ENCODE measurements at regions not wholly inside any gene's neighbourhood (a gene's known extent, or its start where the extent isn't known, plus 50 kb on each side); places are given as distances from the start of the nearest gene placed in this dataset.

DNA sequence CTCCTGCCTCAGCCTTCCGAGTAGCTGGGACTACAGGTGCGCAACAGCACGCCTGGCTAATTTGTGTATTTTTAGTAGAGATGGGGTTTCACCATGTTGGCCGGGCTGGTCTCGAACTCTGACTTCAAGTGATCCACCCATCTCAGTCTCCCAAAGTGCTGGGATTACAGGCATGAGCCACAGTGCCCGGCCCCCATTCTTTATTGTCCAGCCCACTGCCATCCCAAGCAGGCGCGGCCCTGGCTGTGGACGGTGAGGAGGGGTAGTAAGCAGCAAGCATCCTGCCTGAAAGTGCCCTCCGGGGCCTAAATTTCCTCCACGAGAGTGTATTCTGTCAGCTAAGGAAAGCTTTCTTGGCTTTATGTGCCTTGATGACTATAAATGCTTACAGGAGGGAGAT, 113.2 kb upstream of the CSF3R start:
- H3K36me3 Mint-ChIP-seq, result no peaks in the 10 kb centered on the region
- no peaks in the 10 kb centered on the region for H3K9me3 Mint-ChIP-seq
- H3K27ac Mint-ChIP-seq, result no peak overlapping the region
- H3K4me1 Mint-ChIP-seq, result no peaks in the 10 kb centered on the region
- H3K27me3 Mint-ChIP-seq, result peaks cover 16% of the 10 kb centered on the region
- no peak overlapping the region for H3K4me3 Mint-ChIP-seq

DNA sequence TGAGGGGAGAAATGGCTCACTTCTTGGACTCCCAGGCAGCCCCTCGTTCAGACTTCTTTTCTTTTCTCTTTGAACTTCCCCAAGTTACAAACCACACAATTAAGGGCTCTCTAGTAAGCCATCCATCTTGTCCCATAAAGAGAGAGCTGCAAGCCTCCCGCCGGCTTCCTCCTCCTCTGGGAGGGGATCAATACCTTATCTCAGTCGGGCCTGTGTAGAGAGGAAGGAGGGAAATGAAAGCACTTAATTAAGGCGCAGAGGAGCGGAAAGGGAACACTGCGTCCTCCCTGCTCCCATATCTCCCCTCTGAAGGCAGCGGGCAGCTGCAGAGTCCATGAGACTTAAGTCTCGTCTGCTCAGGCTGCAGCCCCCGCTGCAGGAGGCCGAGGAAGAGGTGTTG, 112.6 kb upstream of the CSF3R start:
- Mint-ChIP-seq H3K4me1 (no peaks in the 10 kb centered on the region), H3K36me3 (no peaks in the 10 kb centered on the region), H3K27me3 (peaks cover 17% of the 10 kb centered on the region)

DNA sequence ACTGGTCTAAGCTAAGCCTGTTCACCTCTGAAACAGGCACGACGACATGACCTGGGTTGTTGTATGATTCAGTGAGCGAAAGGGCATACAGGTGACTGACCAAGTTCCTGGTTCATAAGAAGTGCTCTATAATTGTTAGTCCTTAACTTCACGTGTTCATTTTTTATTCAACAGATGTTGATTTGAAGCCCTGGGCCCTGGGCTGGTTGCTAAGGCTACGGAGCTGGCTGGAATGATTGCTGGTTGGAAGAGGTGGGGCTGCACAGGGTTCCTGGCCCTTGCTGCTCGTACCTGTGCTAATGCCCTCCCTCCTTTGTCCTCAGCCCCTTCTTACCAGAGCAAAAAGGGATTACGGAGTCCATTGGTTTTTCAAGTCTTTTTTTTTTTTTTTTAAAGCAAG, 111.3 kb upstream of the CSF3R start:
- H3K4me3 Mint-ChIP-seq, result no peak overlapping the region

More for the DNA sequence above, 112.6 kb upstream of the CSF3R start:
- H3K9me3 Mint-ChIP-seq, result no peaks in the 10 kb centered on the region
- H3K27ac Mint-ChIP-seq, result no peak overlapping the region
- H3K4me3 Mint-ChIP-seq, result no peak overlapping the region

DNA sequence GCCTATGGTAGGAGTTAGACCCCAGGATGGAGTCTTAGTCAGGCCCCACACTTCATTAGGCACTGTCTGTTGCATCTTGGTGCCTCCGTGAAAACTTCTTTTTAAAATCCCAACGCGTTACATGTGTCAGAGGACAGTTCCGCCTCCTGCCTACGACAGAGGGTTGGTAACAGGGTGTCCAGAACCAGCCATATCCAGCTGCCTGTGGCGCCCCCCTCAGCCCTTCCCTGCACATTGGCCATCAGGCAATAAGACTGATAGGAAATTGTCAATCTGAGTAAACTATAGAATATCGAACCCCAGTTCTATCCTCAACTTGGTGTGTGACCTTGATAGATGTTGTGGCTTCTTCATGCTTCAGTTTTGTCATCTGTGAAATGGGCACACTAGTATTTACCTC, 108.6 kb upstream of the CSF3R start:
- H3K36me3 Mint-ChIP-seq, result no peaks in the 10 kb centered on the region
- no peaks in the 10 kb centered on the region for H3K4me1 Mint-ChIP-seq
- H3K9me3 Mint-ChIP-seq, result no peaks in the 10 kb centered on the region
- H3K4me3 Mint-ChIP-seq, result no peak overlapping the region
- peaks cover 21% of the 10 kb centered on the region for H3K27me3 Mint-ChIP-seq
- no peak overlapping the region for H3K27ac Mint-ChIP-seq

More for the DNA sequence above, 111.3 kb upstream of the CSF3R start:
- no peaks in the 10 kb centered on the region for H3K9me3 Mint-ChIP-seq
- H3K36me3 Mint-ChIP-seq, result no peaks in the 10 kb centered on the region
- no peaks in the 10 kb centered on the region for H3K4me1 Mint-ChIP-seq
- peaks cover 17% of the 10 kb centered on the region for H3K27me3 Mint-ChIP-seq
- no peak overlapping the region for H3K27ac Mint-ChIP-seq

DNA sequence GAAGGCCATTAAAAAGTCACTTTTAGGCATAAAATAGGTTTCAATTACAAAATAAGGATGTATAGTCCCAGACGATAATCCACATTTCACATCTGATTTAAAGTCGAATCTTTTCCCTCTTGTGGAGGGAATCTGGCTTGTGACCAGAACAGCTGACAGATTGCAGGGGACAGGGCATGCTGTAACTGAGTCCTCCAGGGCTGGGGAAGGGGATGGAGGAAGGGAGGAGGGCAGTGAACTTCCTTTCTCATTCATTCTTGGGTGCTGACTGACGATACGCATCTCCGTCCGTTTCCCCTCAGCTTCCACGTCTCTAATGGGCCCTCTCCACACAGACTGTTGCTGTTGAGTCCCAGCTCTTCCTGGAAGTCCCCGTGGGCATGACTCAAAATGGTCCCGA, 108.1 kb upstream of the CSF3R start:
- H3K9me3 Mint-ChIP-seq, result no peaks in the 10 kb centered on the region
- H3K27ac Mint-ChIP-seq, result no peak overlapping the region
- H3K27me3 Mint-ChIP-seq, result peaks cover 21% of the 10 kb centered on the region
- no peaks in the 10 kb centered on the region for H3K36me3 Mint-ChIP-seq
- no peak overlapping the region for H3K4me3 Mint-ChIP-seq
- no peaks in the 10 kb centered on the region for H3K4me1 Mint-ChIP-seq

DNA sequence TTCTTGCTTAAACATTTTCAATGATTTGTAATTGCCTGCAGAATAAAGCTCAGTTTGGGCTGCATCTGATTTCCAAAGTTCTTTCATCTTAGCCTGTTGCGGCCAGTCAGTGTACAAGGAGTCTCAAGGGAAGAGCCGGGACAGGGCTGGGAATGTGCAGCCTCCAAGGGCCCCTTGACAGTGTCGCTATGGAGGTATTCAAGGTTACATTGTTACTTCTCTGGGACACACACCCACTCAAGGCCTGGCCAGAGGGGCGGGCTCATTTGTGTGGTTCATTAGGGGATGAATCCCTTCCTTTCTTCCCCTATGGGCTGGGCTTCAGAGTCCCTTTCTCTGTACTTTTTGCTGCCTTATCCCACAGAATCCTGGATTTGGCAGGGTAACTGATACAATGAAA, 107.6 kb upstream of the CSF3R start:
- Mint-ChIP-seq H3K36me3 (no peaks in the 10 kb centered on the region), H3K27me3 (peaks cover 19% of the 10 kb centered on the region), H3K27ac (no peak overlapping the region), H3K9me3 (no peaks in the 10 kb centered on the region), H3K4me3 (no peak overlapping the region), H3K4me1 (no peaks in the 10 kb centered on the region)

DNA sequence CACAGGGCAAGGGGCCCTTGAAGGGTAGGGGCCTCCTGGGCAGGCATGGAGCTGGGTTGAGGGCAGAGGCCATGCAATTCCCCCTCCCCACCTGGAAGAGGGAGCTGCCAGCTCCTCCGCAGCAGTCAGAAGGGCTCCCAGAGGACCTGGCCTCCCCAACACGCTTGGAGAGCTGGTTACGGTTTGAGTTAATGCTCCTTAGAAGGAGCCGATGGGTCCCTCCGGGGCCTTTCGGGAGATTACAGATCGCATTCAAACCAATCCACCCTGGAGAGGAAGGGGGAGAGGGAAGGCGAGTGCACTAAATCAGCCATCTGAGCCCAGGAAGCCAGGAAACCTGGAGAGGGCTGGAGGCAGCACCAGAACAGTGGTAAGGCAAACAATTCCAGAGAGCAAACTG, 106.3 kb upstream of the CSF3R start:
- Mint-ChIP-seq H3K27me3 (peaks cover 21% of the 10 kb centered on the region), H3K36me3 (no peaks in the 10 kb centered on the region), H3K4me3 (no peak overlapping the region), H3K4me1 (no peaks in the 10 kb centered on the region), H3K27ac (no peak overlapping the region), H3K9me3 (no peaks in the 10 kb centered on the region)

DNA sequence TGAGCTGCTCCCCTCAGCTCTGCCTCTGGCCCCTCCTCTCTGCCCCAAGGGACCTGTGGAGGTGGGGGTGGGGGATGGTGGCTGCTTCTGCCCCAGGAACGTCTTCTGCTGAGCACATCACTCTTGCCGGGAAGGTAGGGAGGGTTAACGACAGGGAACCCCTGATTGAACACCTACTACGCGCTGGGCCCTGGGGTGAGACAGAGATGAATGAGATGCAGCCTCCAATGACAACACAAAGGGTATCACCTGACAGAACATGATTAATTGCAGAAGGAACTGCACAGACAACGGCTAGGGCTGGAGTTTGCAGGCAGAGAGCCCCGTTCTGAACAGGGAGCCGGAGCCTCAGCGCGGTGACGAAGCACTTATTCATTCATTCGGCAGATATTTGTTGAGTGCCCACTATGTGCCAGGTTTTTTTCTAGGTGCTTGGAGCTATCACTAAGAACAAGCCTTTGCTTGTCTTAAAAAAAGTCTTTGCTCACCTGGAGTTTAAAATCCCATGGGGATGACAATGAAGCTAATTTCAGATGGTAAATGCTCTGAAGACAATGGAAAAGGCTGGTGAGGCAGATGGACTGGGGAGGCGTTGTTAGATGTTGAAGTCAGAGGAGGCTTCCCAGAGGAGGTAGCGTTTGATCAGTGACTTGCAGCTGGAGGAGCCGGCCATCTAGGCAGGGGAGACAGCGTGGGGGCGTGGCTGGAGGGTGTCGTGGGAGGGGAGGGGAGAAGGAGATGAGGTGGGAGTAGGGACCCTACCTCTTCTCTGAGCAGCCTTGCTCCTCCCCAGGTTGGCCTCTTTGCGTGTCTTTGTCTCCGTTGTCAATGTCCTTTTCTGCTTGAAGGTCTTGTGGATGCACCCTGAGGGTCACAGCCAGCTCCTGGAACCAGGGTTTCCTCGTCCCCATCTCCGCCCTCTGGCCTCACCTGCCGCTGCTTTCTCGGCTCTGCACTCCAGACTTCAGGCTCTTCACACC, 103.1 kb upstream of the CSF3R start:
- no peaks in the 10 kb centered on the region for H3K9me3 Mint-ChIP-seq
- H3K4me3 Mint-ChIP-seq, result no peak overlapping the region
- no peak overlapping the region for H3K27ac Mint-ChIP-seq
- no peaks in the 10 kb centered on the region for H3K4me1 Mint-ChIP-seq
- H3K36me3 Mint-ChIP-seq, result no peaks in the 10 kb centered on the region
- peaks cover 11% of the 10 kb centered on the region for H3K27me3 Mint-ChIP-seq

DNA sequence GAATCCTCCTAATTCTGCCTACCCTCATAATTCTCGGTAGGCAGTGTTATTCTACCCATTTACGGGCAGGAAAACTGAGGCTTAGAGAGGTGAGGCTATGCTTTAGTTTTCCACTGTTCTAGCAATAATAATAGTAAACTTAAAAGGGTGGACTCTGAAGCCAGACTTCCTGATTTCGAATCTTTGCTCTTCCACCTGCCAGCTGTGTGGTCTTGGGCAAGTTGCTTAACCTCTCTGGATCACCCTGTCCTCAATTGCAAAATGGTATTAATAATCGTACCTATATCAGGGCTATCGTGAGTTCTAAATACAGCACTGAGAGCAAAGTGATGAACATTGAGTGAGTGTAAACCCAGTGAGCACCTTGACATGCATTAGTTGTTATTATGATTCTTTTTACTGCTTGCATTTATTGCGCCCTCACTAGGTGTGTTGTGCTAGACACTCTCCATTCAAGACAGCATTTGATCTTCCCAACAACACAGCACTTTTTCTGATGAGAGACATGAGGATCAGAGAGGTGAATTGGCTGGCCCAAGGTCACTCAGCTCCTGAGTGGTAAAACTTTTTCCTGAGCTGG, 102.3 kb upstream of the CSF3R start:
- Mint-ChIP-seq H3K36me3 (no peaks in the 10 kb centered on the region), H3K4me3 (no peak overlapping the region), H3K9me3 (no peaks in the 10 kb centered on the region), H3K27ac (no peak overlapping the region), H3K27me3 (peaks cover 10% of the 10 kb centered on the region), H3K4me1 (no peaks in the 10 kb centered on the region)

DNA sequence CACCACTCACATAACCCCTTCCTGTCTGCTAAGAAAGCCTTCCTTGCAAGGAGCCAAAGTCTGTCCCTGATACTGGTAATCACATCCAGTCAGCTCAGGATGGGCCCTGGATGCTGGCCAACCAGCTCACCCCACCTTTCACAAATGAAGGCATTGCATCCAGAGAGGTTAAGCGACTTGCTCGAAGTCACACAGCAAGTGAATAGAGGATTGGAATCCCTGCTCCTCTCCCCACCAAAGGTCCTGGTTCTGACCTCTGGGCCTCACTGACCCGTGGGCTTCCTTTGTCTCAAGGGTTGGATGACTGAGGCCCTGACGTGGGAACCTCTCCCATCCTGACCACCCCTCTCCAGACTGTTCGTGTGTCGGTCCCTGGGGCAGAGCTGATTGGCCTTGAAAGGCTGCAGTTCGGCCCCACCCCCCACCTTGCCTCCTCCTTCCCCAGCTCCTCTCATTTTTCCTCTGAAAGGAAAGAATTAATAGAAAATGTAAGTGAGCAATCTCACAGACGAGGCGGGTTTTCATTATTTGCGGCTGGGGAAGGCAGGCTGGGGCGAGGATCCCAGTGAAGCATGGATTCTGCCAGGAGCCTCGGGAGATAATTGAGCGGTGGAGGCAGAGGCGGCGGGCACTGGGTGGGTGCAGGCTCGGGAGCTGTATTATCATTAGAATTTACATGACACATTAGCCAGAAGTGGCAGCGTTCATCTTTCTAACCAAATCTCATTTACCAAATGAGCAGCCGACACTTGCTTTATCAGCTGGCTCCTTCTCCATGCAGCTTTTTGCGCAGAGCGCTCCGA, 101.5 kb upstream of the CSF3R start:
- Mint-ChIP-seq H3K4me3 (no peak overlapping the region), H3K4me1 (no peaks in the 10 kb centered on the region), H3K27me3 (peaks cover 10% of the 10 kb centered on the region), H3K36me3 (no peaks in the 10 kb centered on the region), H3K27ac (no peak overlapping the region), H3K9me3 (no peaks in the 10 kb centered on the region)

DNA sequence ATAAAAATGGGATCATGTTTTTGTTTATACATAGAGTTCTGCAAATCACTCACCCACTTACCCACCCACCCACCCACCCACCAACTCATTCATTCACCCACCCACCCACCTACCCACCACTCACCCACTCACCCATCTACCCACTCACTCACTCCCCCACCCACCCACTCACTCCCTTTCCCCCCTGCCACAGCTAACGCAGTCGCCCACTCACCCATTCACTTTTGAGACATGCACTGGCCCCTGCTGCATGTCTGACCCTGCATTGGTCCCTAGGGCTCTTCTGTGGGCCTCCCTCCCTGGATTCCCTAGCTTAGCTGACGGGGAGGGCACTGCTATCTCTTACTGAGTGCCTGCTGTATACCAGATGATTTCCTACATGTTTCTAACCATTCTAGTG, 100.4 kb upstream of the CSF3R start:
- H3K27me3 Mint-ChIP-seq, result peaks cover 10% of the 10 kb centered on the region
- H3K4me1 Mint-ChIP-seq, result no peaks in the 10 kb centered on the region
- no peaks in the 10 kb centered on the region for H3K9me3 Mint-ChIP-seq
- no peak overlapping the region for H3K4me3 Mint-ChIP-seq
- H3K36me3 Mint-ChIP-seq, result no peaks in the 10 kb centered on the region
- H3K27ac Mint-ChIP-seq, result no peak overlapping the region

DNA sequence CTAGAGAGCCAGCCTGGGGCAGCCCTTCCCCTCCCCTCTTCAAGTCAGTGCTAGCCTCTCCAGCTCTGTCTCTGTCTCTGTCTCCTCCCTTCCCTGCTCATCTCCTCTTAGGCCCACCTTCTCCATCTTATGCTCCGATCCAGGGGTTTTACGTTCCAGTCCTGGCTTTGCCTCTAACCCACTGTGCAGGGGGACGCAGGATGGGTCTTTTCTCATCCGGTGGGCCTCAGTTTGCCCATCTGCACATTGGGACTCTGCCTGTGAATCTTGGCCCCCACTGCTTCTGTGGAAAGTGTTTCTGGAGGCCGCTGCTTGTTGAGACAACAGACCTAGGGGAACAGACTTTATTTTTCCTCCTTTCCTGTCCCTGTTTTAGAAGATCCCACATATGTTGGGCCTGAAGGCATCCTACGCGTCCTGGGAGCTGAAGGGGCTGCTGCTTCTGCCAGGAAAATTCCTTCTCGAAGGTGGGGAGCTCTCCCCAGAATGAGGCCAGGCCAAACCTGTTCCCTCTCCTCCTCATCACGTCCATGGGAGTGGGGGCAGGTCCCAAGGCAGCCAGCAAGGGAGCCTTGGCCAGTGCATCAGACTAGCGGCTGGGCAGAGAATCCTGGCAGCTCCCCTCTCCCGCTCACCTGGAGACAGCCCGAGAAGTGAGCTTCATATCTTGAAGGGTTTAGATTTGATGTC, 99.5 kb upstream of the CSF3R start:
- Mint-ChIP-seq H3K4me1 (no peaks in the 10 kb centered on the region), H3K36me3 (no peaks in the 10 kb centered on the region), H3K4me3 (no peak overlapping the region), H3K27ac (no peak overlapping the region), H3K9me3 (no peaks in the 10 kb centered on the region), H3K27me3 (peaks cover 4% of the 10 kb centered on the region)

DNA sequence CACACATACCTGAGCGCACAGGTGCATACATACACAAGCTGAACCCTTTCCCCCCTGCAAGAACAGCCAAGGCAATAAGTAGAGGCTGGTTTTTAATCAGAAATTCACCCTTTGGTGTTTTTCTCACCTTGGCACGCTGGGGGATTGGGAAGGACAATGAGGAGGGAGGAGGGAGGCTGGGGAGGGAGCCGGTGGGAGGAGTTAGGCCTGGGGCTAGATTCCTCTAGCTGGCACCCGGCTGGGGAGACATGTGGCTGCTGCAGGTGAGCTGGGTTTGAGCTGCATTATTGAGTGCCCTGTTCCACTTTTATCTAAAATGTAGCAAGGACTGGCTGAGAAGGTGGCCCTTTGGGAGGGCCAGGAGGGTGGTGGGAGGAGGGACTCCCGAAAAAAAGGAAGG, 97.8 kb upstream of the CSF3R start:
- H3K27me3 Mint-ChIP-seq, result peaks cover 4% of the 10 kb centered on the region
- H3K4me3 Mint-ChIP-seq, result no peak overlapping the region
- no peaks in the 10 kb centered on the region for H3K36me3 Mint-ChIP-seq
- H3K27ac Mint-ChIP-seq, result no peak overlapping the region
- H3K9me3 Mint-ChIP-seq, result no peaks in the 10 kb centered on the region
- H3K4me1 Mint-ChIP-seq, result no peaks in the 10 kb centered on the region

DNA sequence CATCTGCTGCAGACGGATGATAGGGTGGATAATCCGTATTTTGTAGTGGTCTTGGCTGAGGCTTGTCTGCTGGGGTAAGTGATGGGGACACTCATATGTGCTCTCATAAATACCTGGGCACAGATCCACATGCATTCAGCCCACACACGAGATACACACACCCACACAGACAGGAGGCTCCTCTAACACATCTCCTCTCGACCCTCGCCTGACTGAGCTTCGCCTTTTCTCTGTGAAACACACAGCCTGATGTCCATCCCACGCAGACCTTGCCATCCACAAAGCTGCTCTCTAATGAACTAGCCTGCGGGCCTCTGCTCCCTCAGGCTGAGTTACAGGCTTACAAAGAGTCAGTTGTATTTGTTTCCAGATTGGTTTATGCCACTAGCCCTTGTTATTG, 96.3 kb upstream of the CSF3R start:
- H3K27me3 Mint-ChIP-seq, result peaks cover 2% of the 10 kb centered on the region

DNA sequence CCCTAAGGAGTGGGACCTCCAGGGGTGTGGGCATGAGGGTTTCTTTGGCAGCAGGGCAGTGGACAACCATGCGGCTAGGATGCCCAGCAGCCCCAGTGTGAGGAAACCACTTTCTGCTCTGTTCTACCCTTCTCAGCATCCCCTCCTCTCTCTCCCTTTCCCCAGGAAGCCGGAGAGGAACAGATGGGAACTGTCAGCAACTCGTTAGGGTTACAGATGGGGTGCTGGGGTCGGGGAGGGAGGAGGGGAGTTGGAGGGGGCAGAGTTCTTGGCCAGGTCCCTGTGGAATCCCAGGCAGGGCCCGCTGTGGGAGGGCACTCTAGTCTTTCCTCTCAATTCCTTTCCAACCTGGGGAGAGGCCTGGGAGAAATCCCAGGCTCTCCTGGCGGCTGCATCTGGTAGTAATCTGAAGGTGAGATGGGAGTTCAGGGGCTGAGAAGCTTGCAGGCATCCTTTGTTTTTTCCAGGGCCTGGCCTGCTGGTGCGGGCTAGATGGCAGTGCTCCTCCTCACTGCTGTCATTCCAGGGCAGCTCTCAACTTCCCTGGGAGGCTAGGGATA, 93.9 kb upstream of the CSF3R start:
- H3K4me3 Mint-ChIP-seq, result no peak overlapping the region
- H3K27me3 Mint-ChIP-seq, result peaks cover 9% of the 10 kb centered on the region

More for the DNA sequence above, 96.3 kb upstream of the CSF3R start:
- no peak overlapping the region for H3K27ac Mint-ChIP-seq
- H3K4me1 Mint-ChIP-seq, result no peaks in the 10 kb centered on the region
- no peaks in the 10 kb centered on the region for H3K9me3 Mint-ChIP-seq
- H3K4me3 Mint-ChIP-seq, result no peak overlapping the region
- H3K36me3 Mint-ChIP-seq, result no peaks in the 10 kb centered on the region

More for the DNA sequence above, 93.9 kb upstream of the CSF3R start:
- H3K9me3 Mint-ChIP-seq, result no peaks in the 10 kb centered on the region
- no peak overlapping the region for H3K27ac Mint-ChIP-seq
- no peaks in the 10 kb centered on the region for H3K36me3 Mint-ChIP-seq
- H3K4me1 Mint-ChIP-seq, result no peaks in the 10 kb centered on the region

Measured in activated naive CD4-positive, alpha-beta T cell treated with anti-CD3 and anti-CD28 coated beads, Interleukin-2, amount 50 U/mL, for 24 hours (primary cell).